ENCODE measurements at regions not wholly inside any gene's neighbourhood (a gene's known extent, or its start where the extent isn't known, plus 50 kb on each side); places are given as distances from the start of the nearest gene placed in this dataset.

DNA sequence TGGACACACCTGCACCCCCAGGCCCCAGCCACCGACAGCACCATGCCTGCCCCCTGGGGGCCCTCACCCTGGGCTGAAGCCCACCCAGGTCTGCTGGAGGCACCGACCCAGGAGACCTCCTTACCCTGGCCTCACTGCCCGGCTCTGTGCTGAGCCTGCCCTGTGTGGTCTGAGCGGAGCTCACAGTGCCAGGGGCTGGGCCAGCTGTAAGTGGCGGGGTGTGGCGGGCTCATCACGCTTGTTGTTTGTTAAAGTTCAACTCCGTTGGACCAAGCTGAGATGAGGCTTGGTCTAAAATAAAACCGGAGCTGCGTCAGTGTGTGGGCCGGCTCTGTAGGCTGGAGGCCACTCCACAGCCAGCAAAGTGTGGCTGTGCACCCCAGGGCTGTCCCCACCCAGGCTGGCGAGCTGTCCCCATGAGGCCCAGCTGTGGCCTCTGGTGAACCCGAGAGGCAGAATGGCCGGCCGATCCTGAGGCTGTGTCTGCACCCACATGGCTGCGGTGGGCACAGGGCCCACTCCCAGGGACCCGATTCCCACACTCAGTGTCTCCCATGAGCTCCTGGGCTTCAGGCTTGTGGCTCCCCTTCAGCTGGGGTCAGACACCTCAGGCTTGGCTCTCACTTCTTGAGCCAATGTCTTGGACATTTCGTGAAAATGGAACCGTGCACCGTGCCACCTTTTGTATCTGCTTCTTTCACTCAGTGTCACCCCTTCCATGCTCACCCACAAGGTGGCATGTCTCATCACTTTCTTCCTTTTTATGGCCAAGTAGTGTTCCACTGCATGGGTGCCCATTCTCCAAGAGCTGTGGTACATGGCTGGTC is 137.9 kb downstream of the CTTN start:
- TF ChIP-seq POLR2A (IDR thresholded peaks at IDR 0.05), result no peak
- TF ChIP-seq, protein P1, sequence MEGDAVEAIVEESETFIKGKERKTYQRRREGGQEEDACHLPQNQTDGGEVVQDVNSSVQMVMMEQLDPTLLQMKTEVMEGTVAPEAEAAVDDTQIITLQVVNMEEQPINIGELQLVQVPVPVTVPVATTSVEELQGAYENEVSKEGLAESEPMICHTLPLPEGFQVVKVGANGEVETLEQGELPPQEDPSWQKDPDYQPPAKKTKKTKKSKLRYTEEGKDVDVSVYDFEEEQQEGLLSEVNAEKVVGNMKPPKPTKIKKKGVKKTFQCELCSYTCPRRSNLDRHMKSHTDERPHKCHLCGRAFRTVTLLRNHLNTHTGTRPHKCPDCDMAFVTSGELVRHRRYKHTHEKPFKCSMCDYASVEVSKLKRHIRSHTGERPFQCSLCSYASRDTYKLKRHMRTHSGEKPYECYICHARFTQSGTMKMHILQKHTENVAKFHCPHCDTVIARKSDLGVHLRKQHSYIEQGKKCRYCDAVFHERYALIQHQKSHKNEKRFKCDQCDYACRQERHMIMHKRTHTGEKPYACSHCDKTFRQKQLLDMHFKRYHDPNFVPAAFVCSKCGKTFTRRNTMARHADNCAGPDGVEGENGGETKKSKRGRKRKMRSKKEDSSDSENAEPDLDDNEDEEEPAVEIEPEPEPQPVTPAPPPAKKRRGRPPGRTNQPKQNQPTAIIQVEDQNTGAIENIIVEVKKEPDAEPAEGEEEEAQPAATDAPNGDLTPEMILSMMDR (IDR thresholded peaks at IDR 0.05), result no peak
- TF ChIP-seq EP300 (IDR thresholded peaks at IDR 0.05), result no peak

Measured in ovary (tissue), 3 donors.